HG03442 (cell line): ENCODE measurements at regions not wholly inside any gene's neighbourhood (a gene's known extent, or its start where the extent isn't known, plus 50 kb on each side); places are given as distances from the start of the nearest gene placed in this dataset.
A peak's percentile ranks its signal among the peaks of the same experiment; 100 is the strongest.

Source experiments
- ATAC-seq: cut with Tn5 transposase; IDR thresholded peaks from one replicate; pipeline ENCODE4 v1.9.1; 2021; ENCODE audit warnings: mild to moderate bottlenecking, moderate library complexity; ENCODE audit not compliant: unreplicated experiment

GRCh38 chr2:188042412-188042811 lies 249.3 kb upstream of the GULP1 start:
- ATAC-seq: no peak

GRCh38 chr2:188045016-188045415 lies 246.7 kb upstream of the GULP1 start:
- no peak for ATAC-seq

- no peak for ATAC-seq
Measured at GRCh38 chr2:188046437-188046836, 245.2 kb upstream of the GULP1 start.

- no peak for ATAC-seq
Measured at GRCh38 chr2:188047735-188048134, 243.9 kb upstream of the GULP1 start.

DNA sequence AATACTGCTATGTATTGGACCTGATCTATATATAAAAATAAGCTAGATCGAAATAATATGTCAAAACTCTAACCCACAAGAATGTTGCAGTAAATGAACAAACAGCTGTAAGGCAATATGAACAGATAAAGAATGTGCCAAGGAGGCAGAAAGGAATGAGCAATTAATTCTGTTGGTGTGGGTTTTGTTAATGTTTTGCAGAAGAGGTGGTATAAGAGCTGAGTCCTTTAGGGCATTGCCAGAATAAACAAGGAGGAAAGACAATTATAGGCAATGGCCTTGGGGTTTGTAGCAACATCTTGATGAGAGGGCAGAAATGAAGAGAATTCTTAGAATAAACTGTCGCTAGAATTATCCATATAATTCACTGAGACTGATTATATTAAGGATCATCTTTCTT lies 240.9 kb upstream of the GULP1 start:
- ATAC-seq: no peak

DNA sequence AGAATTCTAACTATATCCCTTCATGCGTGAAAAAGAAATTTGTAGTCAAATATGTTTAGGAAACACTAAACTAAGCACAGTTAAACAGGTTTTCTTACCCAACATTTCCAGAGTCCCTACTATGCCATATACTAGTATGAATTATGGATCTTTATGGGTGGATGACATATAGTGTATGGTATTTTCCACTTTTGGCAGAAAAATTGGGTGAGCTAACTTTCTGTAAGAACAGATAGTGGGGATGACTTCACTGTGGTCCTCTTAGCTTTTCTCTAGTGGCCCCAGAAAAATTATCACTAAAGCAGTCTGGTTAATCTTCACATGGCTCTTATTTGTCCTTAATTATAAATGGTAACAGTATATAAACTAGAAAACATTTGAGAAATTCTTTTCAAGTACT lies 240.0 kb upstream of the GULP1 start:
- ATAC-seq: no peak

DNA sequence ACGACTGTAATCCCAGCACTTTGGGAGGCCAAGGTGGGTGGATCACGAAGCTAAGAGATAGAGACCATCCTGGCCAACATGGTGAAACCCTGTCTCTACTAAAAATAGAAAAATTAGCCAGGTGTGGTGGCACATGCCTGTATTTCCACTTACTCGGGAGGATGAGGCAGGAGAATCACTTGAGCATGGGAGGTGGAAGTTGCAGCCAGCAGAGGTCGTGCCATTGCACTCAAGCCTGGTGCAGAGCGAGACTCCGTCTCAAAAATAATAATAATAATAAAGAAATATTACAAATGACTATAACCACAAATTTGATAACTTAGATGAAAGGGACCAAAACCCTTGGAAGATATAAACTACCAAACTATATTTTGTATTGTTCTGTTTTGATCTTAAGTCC lies 226.3 kb upstream of the GULP1 start:
- no peak for ATAC-seq

GRCh38 chr2:188068093-188068492 lies 223.6 kb upstream of the GULP1 start:
- no peak for ATAC-seq

DNA sequence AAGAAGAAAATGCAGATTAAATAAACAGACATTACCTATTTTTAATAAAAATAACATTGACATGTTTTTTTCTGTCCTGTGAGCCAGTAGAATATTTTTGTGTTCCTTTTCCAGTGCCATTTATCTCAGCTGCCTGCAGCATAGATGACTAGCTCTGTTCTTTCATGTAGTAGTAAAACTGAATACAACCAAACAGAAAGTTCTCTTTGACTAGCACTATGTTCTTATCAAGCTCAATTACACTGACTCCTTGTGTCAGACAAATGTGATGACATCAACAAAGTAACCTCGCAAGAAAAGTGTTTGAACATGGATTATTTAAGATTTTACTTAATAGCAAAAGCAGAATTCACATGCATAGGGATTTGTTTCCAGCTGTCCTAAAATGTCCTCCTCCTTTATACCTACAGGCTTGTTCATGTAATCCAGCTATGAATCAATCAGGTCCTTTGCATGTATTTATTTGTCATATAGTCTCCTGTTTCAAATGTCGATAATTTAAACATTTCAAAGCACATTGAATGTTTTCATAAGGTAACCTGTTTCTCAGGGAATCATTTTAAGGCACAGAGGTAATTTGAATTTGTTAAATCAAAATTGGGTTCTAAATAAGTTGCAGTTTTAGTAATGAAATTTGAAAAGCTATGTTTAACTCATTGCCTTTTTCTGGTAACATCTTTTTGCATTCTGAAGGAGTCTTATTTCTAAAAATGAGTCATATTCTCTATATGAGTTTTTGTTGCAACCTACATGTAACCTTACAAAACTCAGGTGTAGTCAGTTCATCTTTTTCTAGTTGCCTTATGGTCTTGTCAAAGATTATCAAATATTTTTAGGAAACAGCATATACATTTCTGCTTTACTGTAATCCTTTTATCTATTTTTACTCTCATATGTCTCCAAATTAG lies 215.3 kb upstream of the GULP1 start:
- peak; percentile 87 for ATAC-seq

DNA sequence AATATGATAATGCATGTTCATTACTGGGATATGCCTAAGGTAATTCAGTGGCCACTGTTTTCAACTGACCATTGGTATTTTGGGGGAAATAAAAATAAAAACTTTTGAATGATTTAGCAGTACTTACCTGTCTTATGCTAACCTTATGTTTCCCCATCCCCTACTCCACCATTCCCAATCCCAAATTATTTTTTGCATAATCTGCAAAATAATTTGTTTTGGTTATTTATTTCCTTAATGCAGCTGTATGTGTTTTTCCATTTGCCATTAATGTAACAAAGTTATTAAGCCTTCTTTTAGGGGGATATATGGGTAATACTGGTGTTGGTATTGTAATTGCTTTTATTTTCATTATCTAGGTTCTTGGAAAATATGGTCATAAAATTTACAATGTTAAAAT lies 213.9 kb upstream of the GULP1 start:
- ATAC-seq: no peak

- ATAC-seq: no peak
Measured at GRCh38 chr2:188078534-188078933, 213.1 kb upstream of the GULP1 start.

GRCh38 chr2:188079196-188079595 lies 212.5 kb upstream of the GULP1 start:
- ATAC-seq: no peak

DNA sequence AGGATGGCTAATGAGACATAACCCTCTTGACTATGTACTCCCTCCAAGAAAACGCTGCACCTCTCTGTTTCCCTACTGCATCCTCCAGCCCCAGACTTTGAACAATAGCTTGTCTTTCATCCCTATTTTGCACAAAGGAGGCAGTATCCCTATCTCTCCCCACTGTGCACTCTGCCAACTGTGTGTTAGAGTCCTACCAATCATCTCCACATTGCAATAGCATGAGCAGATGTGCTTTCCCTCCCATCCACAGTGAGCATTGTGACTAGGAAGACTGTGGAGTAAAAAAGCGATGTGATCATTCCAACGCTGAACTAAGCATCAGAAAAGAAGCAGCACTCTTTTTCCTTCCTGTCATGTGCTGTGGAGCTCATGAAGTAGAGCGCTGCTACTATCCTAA lies 206.3 kb upstream of the GULP1 start:
- ATAC-seq: no peak

DNA sequence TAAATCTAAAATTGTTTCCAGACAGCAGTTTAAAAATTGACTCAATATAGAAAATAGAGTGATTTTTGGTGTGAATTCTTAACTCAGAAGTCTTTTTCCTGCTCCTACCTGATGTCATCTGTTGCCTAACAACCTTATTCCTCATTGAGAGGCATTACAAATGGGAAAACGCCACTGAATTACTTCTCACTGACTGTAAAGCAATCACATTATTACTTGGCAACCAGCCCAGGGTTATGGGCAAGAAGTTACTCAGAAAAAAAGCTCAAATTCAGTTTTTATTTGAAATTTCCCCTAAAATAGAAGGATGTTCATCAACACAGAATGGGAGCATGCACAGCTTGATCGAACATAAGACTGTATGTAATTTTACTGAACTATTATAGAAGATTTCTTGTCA lies 201.8 kb upstream of the GULP1 start:
- ATAC-seq: no peak

DNA sequence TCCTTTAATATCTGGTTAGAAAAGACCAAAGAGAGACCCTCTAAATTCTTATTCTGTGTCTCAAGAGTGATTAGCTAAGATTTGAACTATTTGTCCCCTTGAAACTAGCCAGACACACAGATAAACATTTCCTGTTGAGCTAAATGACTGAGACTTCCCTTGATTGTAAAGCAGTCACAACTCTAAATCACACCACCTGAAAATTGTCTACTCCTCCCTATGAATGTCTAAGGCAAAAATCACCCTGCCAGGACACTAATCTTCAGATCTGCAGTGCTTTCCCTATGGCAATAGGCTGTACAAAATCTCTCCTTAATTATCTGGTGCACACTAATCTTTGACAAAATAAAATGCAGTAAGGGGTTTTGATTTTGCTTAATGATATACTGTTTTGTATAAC lies 200.5 kb upstream of the GULP1 start:
- ATAC-seq: no peak

GRCh38 chr2:188092734-188093133 lies 198.9 kb upstream of the GULP1 start:
- ATAC-seq: no peak

- ATAC-seq: no peak
Measured at GRCh38 chr2:188096910-188097309, 194.8 kb upstream of the GULP1 start.

- no peak for ATAC-seq
Measured at GRCh38 chr2:188102881-188103280, 188.8 kb upstream of the GULP1 start.

- no peak for ATAC-seq
Measured at GRCh38 chr2:188114014-188114413, 177.7 kb upstream of the GULP1 start.

DNA sequence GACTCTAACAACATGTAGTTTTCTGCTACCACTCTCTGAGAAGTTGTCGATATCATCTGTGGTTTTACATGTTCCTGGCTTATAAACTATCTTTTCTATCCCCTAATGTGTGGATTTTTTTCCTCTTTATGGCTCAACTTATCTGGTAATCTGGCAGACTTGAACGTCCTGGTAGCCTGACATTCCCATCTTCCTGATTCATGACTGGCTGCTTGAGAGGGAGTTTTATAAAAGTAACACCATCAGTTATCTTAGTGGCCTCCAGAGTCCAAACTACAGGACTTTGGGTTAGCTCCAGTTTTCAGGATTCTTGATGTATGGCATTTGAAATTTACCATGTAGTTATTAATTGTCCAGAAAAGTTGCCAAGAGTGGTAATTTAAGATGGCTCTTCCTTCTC lies 174.0 kb upstream of the GULP1 start:
- no peak for ATAC-seq

GRCh38 chr2:188118431-188118830 lies 173.2 kb upstream of the GULP1 start:
- ATAC-seq: no peak

- no peak for ATAC-seq
Measured at GRCh38 chr2:188119112-188119838, 172.4 kb upstream of the GULP1 start.
